Right lung (tissue), 2 donors: ENCODE measurements at regions not wholly inside any gene's neighbourhood (a gene's known extent, or its start where the extent isn't known, plus 50 kb on each side); places are given as distances from the start of the nearest gene placed in this dataset.
"Not testable (repeated sequence)": the region's sequence is repeated elsewhere in the genome, so short reads cannot be mapped to it uniquely, and the experiment has no call there.

Experiments
- DNase-seq, 2 donors: peaks; one replicate each; pipeline ENCODE4 v3.0.0-alpha.2; 2013

DNA sequence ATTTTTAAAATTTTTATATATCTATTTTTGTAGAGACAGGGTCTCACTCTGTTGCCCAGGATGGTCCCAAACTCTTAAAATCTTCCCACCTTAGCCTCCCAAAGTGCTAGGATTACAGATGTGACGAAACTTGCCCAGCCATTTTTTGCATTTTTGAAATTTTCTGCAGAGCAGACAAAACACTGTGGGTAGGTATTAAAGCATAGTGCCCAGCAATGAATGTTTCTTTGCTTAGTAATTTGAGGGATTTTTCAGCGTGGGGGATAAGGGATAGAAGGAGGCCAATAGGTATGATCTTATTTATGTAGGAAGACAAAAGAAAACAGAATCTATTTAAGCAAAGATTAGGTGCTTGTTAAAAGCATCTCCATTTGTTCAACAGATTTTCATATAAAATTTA is 446.8 kb upstream of the DPH6 start:
- DNase-seq, result no peak

DNA sequence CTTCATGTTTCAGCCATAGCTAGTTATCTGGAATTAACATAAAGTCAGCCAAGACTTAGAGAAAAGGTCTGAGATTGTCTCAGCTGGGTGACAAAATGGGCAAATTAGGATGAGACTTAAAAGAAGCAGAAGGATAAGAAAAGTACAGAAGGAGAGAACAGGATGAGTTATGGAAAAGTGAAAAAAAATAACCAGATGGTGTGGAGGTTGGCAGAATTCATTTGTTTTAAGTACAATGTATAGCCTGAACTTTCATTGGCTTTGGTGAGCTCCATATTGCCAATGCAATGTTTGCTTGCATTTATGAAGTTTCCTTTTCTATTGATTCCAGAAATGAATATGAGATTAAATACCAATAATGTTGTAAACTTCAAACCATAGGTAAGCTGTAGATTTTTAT is 447.2 kb upstream of the DPH6 start:
- DNase-seq, result no peak

DNA sequence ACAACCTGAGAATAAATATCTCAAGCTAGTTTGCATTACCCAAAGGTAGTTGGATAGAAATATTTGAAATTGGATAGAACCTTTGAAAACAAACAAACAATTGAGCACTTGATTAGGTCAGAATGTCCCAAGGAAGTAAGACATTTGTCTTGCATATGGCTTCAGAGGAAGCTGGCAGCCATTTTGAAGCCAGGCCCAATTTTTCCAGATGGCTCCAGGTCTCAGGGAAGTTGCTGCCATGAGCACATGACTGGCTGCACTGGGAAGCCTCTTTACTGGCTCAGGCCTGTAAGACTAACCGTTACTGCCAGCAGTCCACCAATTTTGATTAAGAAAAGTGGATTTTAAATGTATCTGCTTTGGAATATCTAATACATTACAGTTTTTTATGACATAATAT is 448.9 kb upstream of the DPH6 start:
- DNase-seq, result no peak

DNA sequence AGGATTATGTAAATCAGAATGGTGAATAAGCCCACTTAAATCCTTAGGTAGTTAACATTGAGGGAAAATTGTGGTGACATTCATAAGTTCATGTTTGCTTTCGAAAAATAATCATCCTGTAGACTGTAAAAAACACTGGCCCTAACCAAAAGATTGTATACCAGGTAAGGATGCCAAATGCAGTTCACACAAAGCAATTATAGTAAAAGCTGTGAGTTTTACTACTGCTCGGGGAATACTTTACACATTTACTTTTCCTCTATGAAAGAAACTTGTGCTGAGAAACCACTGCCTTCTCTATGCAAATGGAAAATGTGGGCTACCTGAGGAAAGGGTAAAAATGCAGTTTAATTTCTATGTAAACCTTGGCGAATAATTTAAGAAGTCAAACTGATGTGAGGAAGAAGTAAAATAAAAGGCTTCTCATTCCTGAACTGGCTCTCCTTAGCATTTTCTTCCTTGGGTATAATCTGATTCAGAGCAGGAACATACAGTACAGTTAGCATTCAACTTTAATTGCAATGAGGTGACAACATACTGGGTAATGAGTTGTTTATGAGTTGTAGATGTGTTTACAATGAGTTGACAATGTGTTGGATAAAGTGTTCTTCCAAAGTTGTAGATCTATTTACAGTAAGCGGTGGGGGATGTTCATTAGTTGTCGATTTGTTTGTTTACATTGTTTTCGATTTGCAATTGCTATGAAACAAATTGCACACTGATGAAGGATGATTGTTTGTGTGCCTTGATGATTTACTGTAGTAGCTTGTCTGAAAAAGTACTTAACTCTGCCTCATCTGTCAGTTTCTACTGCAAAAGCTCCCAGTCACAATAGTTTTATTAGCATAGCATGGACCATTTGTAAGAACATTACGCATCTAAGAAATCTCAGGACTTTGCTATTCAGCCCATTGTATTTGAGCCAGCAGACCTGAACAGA is 453.0 kb upstream of the DPH6 start:
- DNase-seq, result peak; percentile 35 to 51

DNA sequence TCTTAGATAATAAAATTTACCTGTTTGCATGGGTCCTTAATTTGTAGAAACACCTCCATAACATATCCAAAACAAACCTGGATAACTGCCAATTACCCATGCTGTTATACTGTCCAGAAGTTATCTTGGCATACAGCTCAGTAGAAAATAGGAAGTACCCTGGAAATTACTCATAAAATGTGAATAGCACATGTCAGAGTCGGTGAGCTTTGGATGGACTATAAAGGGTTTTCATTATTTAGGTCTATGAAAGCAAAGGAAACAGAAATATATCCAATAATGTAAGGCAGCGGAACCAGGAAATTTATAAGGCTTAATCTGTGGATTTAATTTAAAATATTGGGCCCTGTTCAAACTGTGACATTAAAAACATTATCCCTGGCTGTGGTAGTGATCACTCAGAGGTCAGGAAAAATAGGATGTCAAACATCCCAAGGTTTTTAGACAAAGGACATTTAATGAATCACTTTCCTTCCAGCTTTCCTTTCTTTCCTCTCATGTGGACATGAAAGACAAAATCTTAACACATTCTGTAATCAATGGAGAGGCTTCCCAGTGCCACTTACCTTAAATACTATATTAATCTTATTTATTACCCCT is 459.0 kb upstream of the DPH6 start:
- DNase-seq, result no peak

DNA sequence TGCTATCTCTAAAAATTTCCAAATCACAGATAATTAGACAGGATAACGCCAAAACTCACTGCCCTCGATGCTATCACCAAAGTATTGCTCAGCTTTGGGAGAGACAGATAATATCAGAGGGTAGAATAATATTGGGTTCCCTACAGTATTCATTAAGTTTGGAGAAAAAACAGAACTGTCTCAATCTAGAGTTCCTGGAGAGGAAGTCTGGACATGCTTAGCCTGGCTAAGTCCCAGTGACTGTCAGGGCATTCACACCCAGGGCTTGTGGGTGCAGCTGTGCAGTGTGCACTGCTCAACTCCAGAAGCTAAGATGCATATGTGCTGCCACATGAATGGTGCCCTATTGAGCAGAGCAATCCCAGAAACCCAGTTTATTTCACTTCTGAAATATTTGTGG is 459.6 kb upstream of the DPH6 start:
- no peak for DNase-seq

DNA sequence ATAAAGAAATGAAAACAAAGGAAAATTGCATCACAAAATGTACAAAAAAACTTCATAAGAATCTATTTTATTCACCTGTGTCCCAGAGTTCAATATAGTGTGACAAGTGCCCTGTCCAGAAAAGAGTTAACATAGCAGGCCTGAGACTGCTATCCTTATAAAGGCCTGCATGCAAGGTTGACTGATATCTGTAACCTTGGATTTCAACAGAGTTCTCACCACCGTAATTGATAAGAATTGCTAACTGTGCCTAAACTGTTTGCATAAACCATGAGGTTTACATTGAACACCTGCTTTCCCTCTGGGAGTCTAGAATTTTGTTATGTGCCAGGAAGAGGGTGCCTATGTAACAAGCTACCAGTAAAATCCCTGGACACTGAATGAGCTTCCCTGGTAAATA is 461.7 kb upstream of the DPH6 start:
- DNase-seq, result no peak

DNA sequence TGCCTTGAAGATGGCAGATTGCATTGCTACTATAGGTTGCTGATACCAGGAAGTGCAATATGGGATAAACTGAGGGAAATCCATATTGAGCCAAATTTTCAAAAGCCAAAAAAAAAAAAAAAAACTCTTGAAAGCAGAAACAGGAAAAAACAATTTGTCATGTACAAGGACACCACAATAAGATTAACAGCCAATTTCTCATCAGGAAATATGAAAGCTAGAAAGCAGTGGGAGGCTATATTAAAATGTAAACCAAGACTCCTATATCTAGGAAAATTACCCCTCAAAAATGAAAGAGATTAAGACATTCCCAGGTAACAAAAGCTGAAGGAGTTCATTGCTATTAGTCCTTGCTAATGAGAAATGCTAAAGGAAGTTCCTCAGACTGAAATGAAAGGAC is 462.8 kb upstream of the DPH6 start:
- DNase-seq, result no peak

DNA sequence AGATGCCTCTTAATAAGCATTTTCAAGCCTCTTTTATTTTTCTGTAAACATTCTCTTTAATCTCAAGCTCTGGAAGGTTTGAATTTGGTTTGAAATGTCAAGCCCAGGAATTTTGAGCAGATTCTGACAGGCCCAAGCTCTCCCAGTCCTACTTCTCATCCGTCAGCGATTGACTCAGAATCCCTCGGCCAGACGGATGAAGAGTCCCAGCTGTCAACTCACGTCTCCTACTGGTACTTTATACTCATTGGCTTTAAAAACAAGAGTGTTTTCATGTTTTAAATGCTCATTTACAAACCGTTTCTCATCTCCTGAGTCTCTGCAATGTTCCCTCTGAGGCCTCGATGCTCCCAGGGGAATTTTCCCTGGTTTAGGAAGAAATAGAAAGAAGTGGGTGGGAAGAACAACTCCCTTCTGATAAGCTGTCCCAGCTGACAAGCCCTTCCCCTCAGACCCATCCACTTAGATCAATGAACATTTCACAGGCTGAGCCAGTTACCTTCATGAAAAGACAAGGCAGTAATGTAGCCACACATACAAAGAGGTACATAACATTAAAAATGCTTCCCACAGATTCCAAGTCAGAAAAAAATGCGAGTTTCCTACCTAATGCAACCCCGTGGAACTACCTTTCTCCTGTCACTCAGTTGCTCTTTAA is 478.2 kb upstream of the DPH6 start:
- peak in 1 of 2 donors; percentile 21 for DNase-seq

DNA sequence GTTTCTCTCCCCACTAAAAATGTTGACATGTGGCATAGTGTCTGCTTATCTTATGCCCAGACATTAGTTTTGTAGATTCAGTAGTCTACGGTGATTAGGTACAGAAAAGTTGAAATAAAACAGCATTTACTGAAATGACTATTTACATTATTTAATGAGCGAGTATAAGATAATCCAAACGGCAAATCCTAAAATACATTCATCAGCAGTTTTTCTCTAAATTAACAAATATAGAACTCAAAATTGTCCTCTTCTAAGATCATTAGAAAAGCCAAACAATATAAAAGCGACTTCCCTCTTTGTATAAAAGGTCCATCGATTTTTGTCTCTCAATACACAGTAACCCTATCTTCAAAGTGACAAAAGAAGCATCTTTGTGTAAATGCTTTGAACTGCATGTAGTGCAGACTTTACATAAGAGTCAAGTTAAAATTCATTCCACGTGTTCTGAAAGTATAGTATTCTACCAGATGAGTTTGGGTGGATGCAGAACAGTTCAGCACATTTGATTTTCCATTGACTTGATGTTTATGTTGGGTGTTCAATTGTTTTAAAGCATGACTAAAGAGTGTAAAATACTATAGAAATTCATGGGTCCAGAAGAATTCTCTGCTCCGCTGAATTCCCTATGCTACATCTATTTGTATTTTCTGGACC is 480.8 kb upstream of the DPH6 start:
- no peak for DNase-seq

DNA sequence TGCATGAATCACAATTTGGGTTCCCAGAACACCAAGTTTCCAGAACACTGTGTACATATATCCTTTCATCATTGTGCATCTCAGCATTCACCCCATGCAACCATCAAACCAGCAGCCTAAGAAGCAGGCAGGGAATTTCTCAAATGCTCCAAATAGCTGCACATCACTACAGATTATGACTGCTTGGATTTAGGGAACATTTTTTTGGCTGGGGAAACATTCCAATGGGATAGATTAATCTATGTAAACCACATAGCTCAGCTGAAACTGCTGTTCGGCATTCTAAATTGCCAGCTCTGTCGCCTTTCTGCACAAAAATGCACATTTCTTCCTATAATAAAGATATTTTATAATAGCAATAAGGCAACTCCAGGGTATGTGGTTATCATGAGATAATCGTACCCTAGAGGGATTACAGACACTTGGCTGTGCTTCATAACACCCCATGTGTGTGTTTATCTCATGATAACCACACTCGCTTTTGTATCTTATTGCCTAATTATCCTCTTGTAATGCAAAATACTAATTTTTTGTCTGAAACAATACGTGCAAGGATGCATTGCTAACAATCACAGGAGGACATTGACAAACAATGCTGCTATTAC is 483.7 kb upstream of the DPH6 start:
- DNase-seq, result no peak

DNA sequence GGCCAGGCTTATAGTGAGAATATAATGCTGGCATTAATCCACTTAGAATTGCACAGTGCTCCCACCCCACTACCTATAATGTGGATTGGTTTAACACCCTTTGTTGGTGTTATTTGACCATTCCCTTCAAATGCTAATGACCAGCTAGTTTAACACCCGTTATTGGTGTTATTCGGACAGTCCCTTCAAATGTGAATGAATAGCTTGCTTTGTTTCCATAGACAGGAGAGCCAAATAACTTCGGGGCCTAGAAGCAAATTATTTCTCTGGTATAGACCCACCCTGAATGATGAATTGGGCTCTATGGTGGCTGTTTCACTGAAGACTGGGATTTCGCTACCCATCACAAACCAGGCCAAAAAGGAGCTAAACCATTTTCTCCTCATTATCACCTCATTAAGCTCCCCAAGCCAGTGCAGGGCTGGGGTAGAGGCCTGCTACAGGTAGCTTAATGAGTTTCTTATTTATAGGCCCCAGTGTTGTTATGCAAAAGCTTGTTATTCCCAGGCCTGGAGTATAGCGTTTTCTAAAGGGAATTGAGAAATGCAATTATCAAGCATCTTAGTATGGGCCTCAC is 494.1 kb upstream of the DPH6 start:
- no peak for DNase-seq

DNA sequence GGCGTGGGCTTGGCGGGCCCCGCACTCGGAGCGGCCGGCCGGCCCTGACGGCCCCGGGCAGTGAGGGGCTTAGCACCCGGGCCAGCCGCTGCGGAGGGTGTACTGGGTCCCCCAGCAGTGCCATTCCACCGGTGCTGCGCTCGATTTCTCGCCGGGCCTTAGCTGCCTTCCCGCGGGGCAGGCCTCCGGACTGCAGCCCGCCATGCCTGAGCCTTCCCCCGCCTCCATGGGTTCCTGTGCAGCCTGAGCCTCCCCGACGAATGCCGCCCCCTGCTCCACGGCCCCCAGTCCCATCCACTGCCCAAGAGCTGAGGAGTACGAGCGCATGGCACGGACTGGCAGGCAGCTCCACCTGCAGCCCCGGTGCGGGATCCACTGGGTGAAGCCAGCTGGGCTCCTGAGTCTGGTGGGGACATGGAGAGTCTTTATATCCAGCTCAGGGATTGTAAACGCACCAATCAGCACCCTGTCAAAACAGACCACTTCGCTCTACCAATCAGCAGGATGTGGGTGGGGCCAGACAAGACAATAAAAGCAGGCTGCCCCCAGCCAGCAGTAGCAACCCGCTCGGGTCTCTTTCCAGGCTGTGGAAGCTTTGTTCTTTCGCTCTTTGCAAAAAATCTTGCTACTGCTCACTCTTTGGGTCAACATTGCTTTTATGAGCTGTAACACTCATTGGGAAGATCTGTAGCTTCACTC is 501.2 kb upstream of the DPH6 start:
- DNase-seq, result not testable (repeated sequence)

DNA sequence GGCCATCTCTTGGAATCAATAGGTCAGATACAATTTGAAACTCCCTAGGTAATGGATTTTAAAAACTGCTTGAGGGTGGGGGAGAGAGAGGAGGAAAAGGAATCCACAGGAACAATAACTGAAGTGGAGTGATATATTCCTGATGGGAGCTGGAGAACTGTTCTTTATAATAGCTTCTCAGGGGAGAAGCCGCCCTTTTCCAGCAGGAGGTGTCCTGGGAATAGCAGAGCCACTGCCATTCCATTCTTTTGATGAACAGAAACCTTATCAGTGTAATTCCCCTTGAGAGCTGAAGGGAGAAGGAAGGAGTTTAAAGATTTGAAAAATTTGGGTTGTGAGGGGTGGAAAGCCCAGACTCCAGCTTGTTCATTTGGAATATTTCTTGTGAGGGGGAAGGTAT is 504.9 kb upstream of the DPH6 start:
- no peak for DNase-seq

DNA sequence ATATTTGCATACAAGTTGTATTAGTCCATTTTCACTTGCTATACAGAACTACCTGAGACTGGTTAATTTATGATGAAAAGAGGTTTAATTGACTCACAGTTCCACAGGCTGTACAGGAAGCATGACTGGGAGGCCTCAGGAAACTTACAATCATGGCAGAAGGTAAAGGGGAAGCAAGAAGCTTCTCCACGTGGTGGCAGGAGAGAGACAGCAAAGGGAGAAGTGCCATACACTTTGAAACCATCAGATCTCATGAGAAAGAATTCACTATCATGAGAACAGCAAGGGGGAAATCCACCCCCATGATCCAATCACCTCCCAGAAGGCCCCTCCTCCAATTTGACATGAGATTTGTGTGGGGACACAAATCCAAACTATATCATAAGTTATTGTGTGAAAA is 506.7 kb upstream of the DPH6 start:
- not testable (repeated sequence) for DNase-seq

DNA sequence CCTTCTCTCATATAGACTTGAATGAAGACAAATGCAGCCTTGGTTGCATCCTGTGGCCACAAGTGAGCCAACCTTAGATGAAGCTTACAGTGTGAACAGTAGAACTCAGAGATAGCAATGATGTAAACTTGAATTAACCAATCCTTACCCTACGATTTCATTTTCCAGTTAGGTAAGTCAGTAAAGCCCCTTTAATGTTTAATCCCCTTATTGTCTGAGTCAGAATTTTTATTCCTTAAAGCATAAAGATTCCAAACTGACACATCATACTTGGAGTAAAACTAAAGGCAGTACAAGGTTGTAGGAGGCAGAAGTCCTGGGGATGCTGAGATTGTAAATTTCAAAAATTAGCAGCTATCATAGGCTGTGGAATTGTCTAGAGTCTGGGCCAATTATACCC is 507.8 kb upstream of the DPH6 start:
- DNase-seq, result no peak

DNA sequence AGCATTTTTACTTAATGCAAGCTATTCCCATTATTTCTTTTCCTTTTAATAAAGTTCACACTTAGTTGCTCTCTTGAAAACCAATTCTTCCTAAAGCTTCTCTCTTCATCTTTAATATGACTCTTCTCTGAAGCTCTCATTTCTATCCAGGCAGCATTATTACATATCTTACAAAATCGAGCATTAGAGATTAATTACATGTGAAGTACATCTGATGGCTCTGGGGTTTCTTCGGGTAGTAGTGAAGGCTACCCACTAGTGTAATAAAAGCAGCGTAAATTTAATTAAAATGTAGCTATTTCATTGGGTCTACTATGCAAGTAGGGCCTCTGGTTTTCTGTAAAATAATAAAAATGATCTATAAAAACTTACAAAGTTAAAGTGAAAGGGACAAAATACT is 513.6 kb upstream of the DPH6 start:
- no peak for DNase-seq

DNA sequence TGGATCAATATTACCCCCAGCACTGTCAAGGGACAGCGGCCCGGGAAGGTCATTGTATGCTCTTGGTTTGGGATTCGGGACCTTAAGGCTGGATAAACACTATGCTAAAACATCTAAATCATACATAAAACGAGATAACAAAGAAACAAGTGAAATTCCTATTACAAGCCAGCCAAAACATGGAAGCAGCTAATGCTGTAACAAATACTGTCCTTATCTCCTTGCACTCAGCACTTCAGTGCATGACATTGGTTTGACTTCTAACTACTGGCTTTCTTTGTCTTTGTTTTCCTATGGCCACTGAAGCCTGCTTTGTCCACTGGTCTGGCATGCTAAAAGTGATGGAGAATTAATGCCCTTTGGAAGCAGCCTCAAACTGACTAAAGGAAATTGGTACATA is 516.4 kb upstream of the DPH6 start:
- no peak for DNase-seq

DNA sequence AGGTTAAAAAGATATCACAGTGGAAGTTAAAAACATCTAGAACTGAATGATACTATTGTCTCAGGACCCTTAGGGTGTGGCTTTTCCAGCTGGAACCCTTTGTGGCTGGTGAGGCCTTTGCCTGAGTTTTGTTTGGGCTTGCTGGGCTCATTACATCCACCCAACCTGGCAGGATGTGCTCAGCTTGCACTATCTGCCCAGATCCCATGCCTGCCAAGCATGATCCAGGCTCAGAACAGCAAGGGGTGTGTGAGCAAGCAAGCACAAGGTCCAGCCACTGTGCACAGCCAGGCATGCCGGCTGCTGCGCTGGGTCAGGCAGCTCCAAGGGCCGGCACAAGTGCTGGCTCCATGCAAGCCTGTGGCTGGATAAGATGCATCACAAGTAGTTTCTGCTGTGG is 512.7 kb upstream of the CDIN1 start:
- no peak for DNase-seq

DNA sequence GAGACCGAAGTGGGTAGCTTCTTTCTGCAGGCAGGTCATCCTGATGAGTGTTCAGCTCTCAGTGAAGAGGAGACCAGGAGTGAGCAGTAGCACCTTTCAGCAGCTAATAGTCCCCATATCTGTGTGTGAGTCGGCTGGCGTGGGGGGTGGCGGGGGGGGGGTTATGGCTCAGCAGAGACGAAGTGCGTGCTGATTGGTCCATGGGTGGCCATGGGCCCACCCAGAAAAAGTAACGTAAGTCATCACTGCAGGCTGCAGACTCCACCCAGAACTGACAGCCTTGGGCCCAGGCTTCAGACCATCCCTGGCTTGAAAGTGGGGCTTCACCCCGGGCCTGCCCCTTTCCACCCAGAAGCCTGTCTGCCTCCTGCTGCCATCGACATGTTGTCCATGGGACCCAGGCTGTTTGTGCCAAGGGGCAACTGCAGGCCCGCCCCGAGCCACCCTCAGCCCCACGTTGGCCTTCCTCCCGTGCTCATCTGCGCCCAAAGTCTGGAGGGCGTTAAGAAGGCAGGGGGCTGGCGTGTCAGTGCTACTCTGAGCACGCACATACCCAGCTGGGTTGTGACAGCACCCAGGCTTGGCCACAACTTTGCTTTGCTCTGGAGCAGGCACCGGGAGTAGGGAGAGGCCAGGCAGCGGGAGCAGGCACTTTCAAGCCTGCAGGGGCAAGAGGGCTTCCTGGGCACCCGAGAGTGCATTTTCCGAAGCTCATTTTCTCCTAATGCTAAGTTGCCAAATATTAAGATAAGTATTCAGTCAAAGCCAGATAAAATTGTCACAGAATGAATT is 511.7 kb upstream of the CDIN1 start:
- DNase-seq, result no peak
